ENCODE measurements at regions not wholly inside any gene's neighbourhood (a gene's known extent, or its start where the extent isn't known, plus 50 kb on each side); places are given as distances from the start of the nearest gene placed in this dataset.

- TF ChIP-seq POLR2A (IDR thresholded peaks at IDR 0.05; ENCODE audit: low read depth, low read length) = no peak
- no peak for TF ChIP-seq USF2 (IDR thresholded peaks at IDR 0.05; ENCODE audit: low read depth, low read length)
- TF ChIP-seq CEBPB (IDR thresholded peaks at IDR 0.05; ENCODE audit: low read depth, low read length) = no peak
- no peak for TF ChIP-seq RAD21 (IDR thresholded peaks at IDR 0.05; ENCODE audit: low read length)
Observed at GRCh38 chr7:54663603-54664234, 95.3 kb downstream of the SEC61G start.
